HG03521 (cell line): ENCODE measurements at regions not wholly inside any gene's neighbourhood (a gene's known extent, or its start where the extent isn't known, plus 50 kb on each side); places are given as distances from the start of the nearest gene placed in this dataset.
"Not testable (repeated sequence)": the region's sequence is repeated elsewhere in the genome, so short reads cannot be mapped to it uniquely, and the experiment has no call there.

Experiments
- ATAC-seq: cut with Tn5 transposase; IDR thresholded peaks from one replicate; pipeline ENCODE4 v1.9.1; 2021; ENCODE audit warnings: mild to moderate bottlenecking, moderate library complexity; ENCODE audit not compliant: unreplicated experiment

- ATAC-seq: no peak
Observed at GRCh38 chr3:110293660-110294059, 778.0 kb upstream of the NECTIN3 start.

DNA sequence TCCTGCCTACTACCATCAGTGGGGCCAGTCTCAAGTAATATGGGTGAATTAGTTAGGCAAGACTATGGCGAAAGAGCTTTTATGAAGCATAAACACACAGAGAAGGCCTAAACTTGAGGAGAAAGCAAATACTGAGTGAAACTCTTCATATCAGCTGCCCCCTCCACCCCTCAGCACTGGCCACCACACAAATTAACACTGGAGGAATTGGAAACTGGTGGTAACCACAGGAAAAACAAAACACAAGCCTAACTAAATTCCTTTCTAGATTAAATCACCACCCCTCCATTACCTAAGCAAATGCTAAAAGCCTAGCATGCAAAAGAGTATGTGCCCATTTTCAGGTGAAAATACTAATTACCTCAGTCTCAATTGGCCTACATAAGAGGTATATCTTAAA is 774.7 kb upstream of the NECTIN3 start:
- ATAC-seq: no peak

GRCh38 chr3:110301781-110302180 is 769.8 kb upstream of the NECTIN3 start:
- ATAC-seq: no peak

- ATAC-seq: no peak
Observed at GRCh38 chr3:110307065-110307809, 764.4 kb upstream of the NECTIN3 start.

- no peak for ATAC-seq
Observed at GRCh38 chr3:110311541-110311940, 760.1 kb upstream of the NECTIN3 start.

DNA sequence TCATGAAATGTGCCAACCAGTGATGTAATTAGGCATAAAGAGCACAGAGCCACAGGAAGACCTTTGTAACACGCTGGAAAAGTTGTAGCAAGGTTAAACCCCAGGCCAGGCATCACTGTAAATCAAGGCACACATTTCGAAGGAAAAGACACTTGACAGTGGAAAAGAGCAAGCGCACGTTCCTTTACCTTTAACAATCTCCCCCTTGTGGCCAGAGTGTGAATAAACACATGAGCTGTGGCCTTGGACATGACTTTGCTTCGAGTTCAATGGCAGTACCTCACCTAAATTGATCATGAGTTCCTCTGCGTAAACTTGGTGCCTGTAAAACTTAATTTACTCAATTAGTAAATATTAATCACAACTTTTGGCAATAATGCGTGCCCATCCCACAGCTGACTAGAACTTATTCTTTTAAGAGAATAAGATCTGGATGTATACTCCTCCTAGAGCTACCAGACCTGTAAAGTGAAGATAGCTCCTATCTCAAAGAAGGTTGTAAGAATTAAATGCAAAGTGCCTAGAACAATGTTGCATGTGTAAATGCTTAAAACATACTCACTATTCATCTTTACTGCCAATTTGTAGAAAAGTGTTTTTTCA is 757.0 kb upstream of the NECTIN3 start:
- peak; percentile 94 for ATAC-seq

DNA sequence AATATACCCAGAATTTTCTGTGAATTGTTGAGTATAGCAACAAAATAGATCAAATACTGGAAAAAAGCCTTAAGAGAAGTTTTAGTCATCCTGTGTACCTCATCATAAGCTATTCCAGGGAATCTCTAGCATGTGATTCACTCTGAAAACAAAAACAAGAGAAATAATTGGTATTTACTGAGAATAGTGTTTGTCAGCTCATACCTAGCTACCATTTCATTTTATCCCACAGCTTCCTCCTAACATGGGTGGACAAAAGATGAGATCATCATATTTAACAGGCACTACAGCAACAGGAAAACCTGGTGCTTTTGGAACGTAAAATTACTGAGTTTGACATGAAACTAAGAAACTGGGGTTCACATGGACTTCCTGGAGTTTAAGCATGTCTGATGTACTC is 753.5 kb upstream of the NECTIN3 start:
- no peak for ATAC-seq

DNA sequence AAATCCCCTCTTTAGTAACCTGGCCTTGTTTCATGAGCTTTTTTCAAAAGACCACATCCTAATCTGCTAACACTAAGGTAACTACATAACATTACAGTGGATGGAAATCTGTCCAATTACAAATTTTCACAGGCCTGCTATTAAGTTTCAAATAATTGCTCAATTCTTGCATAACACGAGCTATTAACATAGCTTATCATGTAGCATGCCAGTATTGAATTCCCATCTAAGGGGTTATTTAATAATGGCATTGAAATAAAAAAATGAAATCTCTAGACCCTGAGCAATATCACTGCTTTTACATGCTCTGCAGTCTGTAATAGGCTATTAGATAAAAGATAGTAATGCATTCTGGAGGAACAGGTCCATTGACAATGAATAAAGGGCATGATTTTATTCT is 748.3 kb upstream of the NECTIN3 start:
- ATAC-seq: no peak

DNA sequence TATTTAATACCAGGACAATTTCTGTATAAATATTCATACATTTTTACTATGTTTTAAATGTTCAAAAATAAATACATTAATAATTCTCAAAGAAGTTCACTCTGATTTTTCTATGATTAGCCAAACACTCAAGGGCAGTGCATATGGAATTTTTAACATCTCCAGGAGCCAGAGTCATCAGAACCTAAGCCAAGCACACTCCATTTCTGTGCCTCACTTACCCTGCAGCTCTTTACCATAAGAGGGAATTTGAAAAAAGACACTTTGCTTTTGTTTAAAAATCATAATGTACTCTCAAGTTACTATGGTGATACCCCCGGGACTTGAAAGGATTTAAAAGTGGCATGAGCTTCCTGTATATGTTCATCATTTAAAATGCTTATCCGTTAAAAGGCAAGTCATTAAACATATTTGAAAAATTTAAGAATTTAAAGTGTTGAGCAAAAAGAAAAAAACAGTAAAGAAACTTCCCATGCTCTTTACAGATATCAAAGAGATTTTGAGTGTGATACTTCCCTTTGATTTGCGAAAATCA is 747.4 kb upstream of the NECTIN3 start:
- ATAC-seq: no peak

DNA sequence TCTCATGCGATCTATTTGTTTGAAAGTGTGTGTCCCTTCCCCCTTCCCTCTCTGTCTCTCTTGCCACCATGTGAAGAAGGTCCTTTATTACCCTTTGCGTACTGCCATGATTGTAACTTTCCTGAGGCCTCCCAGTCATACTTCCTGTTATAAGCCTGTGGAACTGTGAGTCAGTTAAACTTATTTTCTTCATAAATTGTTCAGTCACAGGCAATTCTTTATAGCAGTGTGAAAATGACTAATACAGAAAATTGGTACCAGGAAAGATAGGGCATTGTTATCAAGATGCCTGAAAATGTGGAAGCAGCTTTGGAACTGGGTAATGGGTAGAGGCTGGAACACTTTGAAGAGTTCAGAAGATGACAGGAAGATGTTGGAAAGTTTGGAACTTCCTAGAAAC is 743.7 kb upstream of the NECTIN3 start:
- ATAC-seq: no peak

GRCh38 chr3:110331562-110331961 is 740.1 kb upstream of the NECTIN3 start:
- not testable (repeated sequence) for ATAC-seq

DNA sequence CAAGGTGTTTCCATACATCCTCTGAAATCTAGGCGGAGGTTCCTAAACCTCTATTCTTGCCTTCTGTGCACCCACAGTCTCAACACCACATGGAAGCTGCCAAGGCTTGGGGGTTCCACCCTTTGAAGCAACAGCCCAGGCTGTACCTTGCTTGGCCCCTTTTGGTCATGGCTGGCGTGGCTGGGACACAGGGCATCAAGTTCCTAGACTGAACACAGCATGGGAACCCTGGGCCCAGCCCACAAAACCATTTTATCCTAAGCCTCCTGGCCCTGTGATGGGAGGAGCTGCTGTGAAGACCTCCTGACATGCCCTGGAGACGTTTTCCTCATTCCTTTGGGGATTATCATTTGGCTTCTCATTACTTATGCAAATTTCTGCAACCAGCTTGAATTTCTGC is 739.0 kb upstream of the NECTIN3 start:
- ATAC-seq: no peak

GRCh38 chr3:110341047-110341446 is 730.6 kb upstream of the NECTIN3 start:
- ATAC-seq: no peak

- ATAC-seq: peak; percentile 6
Observed at GRCh38 chr3:110343376-110343775, 728.2 kb upstream of the NECTIN3 start.

DNA sequence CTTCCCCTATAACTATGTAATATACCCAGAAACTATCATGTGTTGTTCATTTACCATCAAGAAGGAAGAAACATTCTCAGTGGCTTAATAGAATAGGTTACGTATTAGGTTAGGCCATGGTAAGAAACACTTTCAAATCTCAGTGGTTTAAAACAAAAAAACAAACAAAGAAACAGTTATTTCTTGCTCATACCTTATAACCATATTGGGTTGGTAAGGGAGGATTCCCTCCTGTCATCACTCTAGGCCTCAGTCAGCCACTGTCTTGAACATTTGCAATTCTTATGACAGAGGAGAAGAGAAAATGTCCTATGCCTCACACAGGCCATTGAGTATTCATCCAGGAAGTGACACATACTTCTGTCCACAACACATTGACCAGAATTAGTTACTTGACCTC is 727.7 kb upstream of the NECTIN3 start:
- peak; percentile 85 for ATAC-seq

DNA sequence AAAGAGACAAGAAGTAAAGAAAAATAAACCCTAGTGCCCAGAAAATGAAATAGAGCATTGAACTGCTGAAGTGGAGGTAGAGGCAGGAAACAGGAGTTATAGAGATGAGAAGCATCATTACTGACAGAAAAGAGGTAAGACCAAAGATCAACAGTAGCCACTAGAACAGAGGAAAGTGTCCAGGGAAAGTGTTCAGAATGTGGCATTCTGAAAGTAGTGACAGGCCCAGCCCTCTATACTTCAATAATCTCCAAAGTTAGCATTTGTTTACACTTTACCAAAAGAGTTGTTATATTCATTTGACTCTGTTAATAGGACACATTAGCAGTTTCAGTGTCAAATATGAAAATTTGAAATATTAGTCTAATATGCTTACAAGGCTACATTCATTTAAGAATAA is 727.1 kb upstream of the NECTIN3 start:
- no peak for ATAC-seq

DNA sequence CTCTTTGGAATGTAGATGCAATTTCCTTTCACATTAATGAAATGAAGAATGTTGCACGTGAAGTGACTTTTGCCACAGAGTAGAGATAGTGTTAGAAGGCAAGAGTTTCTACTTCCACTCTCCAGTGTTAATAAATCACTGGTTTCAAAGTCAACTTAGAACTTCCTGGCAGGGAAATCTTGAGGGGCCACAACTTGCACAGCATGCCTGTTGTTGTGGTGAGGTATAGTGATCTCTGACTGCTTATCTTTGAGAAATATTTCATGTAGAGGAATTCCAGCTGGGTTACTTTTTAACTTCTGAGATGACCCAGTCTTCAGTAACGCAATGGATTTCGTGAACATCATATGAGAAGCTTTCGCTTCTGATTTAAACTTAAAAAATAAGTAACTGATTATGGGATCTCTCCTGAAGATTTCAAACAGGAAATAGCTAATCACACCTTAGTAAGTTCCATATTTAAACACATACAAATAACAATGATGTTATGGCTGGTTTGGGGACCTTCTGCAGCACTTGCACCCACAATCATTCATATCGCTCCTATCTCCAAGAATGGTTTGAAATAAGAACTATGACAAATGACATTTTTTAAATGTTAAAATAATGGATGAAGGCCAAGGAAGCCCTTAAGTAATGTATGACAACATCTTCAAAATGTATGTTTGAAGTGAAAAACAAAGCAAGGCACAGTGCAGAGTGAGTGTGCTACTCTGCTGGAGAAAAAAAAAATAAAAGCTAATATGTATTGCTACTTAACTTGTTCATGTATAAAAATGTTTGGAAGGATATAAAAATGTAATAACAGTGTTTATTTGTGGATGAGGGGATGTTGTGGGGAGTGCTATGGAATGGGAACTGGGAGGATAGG is 726.5 kb upstream of the NECTIN3 start:
- ATAC-seq: no peak

- ATAC-seq: no peak
Observed at GRCh38 chr3:110349295-110349694, 722.3 kb upstream of the NECTIN3 start.

GRCh38 chr3:110352841-110353604 is 718.6 kb upstream of the NECTIN3 start:
- ATAC-seq: no peak

DNA sequence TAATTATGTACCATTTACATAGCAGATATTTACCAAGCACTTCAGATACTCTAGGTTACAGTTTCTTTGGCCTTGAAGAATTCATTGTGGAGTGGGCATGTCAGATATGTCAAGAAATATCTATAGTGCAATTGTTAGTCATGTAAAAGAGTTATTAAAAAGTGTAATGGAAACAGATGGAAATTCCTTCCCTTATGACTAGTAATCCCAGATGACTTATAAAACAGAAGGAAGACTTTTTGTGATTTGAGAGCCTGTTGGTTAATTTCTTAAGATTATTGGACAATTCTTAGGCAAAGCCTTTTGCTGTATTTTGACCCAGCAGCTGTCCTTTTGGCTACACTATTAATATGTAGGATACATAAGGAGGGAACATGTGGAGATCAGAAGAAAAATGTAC is 708.9 kb upstream of the NECTIN3 start:
- ATAC-seq: no peak

DNA sequence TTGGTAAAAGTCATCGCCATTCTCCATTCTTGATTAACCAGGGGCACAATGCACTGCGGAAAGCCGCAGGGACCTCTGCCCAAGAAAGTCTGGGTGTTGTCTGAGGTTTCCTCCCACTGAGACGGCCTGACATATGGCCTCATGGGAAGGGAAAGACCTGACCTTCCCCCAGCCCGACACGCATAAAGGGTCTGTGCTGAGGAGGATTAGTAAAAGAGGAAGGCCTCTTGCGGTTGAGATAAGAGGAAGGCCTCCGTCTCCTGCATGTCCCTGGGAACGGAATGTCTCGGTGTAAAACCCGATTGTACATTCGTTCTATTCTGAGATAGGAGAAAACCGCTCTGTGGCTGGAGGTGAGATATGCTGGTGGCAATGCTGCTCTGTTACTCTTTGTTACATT is 704.3 kb upstream of the NECTIN3 start:
- not testable (repeated sequence) for ATAC-seq
